HG02943 (cell line): ENCODE measurements at regions not wholly inside any gene's neighbourhood (a gene's known extent, or its start where the extent isn't known, plus 50 kb on each side); places are given as distances from the start of the nearest gene placed in this dataset.
"Not testable (repeated sequence)": the region's sequence is repeated elsewhere in the genome, so short reads cannot be mapped to it uniquely, and the experiment has no call there.

Experiments used
- ATAC-seq: cut with Tn5 transposase; IDR thresholded peaks from one replicate; pipeline ENCODE4 v1.9.1; 2021; ENCODE audit warnings: mild to moderate bottlenecking, low read depth, moderate library complexity; ENCODE audit not compliant: unreplicated experiment

GRCh38 chr1:79138227-79138626 lies 131.7 kb upstream of the ADGRL4 start:
- ATAC-seq = not testable (repeated sequence)

GRCh38 chr1:79133774-79134364 lies 127.3 kb upstream of the ADGRL4 start:
- ATAC-seq = no peak

GRCh38 chr1:79131626-79132025 lies 125.1 kb upstream of the ADGRL4 start:
- ATAC-seq = no peak

- ATAC-seq = no peak
Measured at GRCh38 chr1:79129914-79130313, 123.4 kb upstream of the ADGRL4 start.

- no peak for ATAC-seq
Measured at GRCh38 chr1:79128722-79129121, 122.2 kb upstream of the ADGRL4 start.

GRCh38 chr1:79124756-79125155 lies 118.2 kb upstream of the ADGRL4 start:
- ATAC-seq = no peak

GRCh38 chr1:79122521-79122920 lies 116.0 kb upstream of the ADGRL4 start:
- ATAC-seq = no peak

- ATAC-seq = no peak
Measured at GRCh38 chr1:79117376-79117775, 110.8 kb upstream of the ADGRL4 start.

- ATAC-seq = no peak
Measured at GRCh38 chr1:79113836-79114235, 107.3 kb upstream of the ADGRL4 start.

GRCh38 chr1:79110749-79111148 lies 104.2 kb upstream of the ADGRL4 start:
- ATAC-seq = no peak

- ATAC-seq = no peak
Measured at GRCh38 chr1:79109445-79109844, 102.9 kb upstream of the ADGRL4 start.

- ATAC-seq = no peak
Measured at GRCh38 chr1:79105500-79105899, 99.0 kb upstream of the ADGRL4 start.

- no peak for ATAC-seq
Measured at GRCh38 chr1:79104617-79105016, 98.1 kb upstream of the ADGRL4 start.

GRCh38 chr1:79100385-79100784 lies 93.9 kb upstream of the ADGRL4 start:
- no peak for ATAC-seq

- no peak for ATAC-seq
Measured at GRCh38 chr1:79090985-79091384, 84.5 kb upstream of the ADGRL4 start.

- ATAC-seq = no peak
Measured at GRCh38 chr1:79089946-79090345, 83.4 kb upstream of the ADGRL4 start.

GRCh38 chr1:79082233-79082632 lies 75.7 kb upstream of the ADGRL4 start:
- no peak for ATAC-seq

GRCh38 chr1:79079770-79080169 lies 73.2 kb upstream of the ADGRL4 start:
- ATAC-seq = no peak

- no peak for ATAC-seq
Measured at GRCh38 chr1:79074975-79075374, 68.4 kb upstream of the ADGRL4 start.

- no peak for ATAC-seq
Measured at GRCh38 chr1:79069828-79070227, 63.3 kb upstream of the ADGRL4 start.

- ATAC-seq = no peak
Measured at GRCh38 chr1:79059341-79059740, 52.8 kb upstream of the ADGRL4 start.
